ENCODE measurements at regions not wholly inside any gene's neighbourhood (a gene's known extent, or its start where the extent isn't known, plus 50 kb on each side); places are given as distances from the start of the nearest gene placed in this dataset.
"Not testable (repeated sequence)": the region's sequence is repeated elsewhere in the genome, so short reads cannot be mapped to it uniquely, and the experiment has no call there.

DNA sequence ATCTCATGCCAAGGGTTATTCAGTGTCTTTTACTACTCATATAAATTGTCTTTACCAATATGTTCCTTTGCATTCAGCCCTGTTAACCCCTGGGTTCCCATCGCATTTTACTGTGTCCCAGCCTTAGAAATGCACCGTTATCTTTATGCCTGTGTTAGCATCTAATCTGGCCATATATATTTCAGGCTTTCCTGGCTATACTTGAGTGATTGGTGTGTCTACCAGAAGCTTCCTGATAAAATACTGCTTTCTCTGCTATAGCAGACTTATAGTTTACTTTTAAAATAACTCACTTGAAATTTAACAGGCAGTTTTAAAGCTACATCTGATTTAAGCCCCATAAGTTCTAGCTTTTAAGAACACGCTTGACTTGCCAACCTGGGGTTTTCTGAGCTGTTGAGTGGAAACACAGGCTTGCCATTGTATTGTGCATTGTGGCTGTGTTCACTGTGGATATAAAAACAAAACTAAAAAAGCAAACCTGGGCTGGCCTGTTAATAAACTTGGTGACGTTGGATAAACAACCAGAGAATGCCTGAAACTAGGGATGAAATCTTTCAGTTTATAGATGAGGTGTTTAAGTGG lies 185.3 kb upstream of the TAPT1 start:
- 47 to 55% methylated on average over 4 of the region's 4 CpGs for WGBS, 2 donors
- peak; percentile 51 to 62 for DNase-seq
- H3K27me3 ChIP-seq: no peaks in the 10 kb centered on the region

DNA sequence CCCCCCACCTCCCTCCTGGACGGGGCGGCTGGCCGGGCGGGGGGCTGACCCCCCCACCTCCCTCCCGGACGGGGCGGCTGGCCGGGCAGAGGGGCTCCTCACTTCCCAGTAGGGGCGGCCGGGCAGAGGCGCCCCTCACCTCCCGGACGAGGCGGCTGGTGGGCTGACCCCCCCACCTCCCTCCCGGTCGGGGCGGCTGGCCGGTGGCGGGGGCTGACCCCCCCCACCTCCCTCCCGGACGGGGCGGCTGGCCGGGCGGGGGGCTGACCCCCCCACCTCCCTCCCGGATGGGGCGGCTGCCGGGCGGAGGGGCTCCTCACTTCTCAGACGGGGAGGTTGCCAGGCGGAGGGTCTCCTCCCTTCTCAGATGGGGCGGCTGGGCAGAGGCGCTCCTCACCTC lies 166.9 kb upstream of the TAPT1 start:
- no CpG with 5 or more reads among the region's 32 CpGs for WGBS, 2 donors

More for the DNA sequence above, 185.3 kb upstream of the TAPT1 start:
- H3K36me3 ChIP-seq: no peaks in the 10 kb centered on the region
- H3K9me3 ChIP-seq: no peaks in the 10 kb centered on the region
- H3K27ac ChIP-seq: peak overlapping the region in 2 of 3 donors; percentile 32 to 71
- intact Hi-C loops (cut with DNase I): no loop called here
- no peak overlapping the region for H3K4me3 ChIP-seq (replicated peaks in 1 of 3)
- TF ChIP-seq, protein P1, sequence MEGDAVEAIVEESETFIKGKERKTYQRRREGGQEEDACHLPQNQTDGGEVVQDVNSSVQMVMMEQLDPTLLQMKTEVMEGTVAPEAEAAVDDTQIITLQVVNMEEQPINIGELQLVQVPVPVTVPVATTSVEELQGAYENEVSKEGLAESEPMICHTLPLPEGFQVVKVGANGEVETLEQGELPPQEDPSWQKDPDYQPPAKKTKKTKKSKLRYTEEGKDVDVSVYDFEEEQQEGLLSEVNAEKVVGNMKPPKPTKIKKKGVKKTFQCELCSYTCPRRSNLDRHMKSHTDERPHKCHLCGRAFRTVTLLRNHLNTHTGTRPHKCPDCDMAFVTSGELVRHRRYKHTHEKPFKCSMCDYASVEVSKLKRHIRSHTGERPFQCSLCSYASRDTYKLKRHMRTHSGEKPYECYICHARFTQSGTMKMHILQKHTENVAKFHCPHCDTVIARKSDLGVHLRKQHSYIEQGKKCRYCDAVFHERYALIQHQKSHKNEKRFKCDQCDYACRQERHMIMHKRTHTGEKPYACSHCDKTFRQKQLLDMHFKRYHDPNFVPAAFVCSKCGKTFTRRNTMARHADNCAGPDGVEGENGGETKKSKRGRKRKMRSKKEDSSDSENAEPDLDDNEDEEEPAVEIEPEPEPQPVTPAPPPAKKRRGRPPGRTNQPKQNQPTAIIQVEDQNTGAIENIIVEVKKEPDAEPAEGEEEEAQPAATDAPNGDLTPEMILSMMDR (IDR thresholded peaks at IDR 0.05): no peak
- no peak for TF ChIP-seq POLR2A (IDR thresholded peaks at IDR 0.05)
- H3K4me1 ChIP-seq: peaks cover 3 to 9% of the 10 kb centered on the region in 2 donors

DNA sequence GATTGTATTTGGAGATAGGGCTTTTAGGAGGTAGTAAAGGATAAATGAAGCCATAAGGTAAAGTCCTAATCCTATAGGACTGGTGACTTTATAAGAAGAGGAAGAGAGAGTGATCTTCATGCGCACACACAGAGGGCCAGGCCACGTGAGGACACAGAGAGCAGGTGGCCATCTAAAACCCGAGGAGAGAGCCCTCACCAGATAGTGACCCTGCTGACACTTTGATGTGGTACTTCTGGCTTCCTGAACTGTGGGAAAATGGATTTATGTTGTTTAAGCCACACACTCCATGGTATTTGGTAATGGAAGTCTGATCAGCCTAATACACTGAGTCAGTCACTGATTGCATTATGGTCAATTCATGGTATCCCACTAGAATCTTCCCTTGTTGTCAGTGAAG lies 164.9 kb upstream of the TAPT1 start:
- TF ChIP-seq, protein P1 (IDR thresholded peaks at IDR 0.05): no peak
- TF ChIP-seq POLR2A (IDR thresholded peaks at IDR 0.05): no peak
- intact Hi-C loops (cut with DNase I): no loop called here
- Histone ChIP-seq H3K27me3 (no peaks in the 10 kb centered on the region), H3K27ac (no peak overlapping the region), H3K4me1 (no peaks in the 10 kb centered on the region), H3K36me3 (no peaks in the 10 kb centered on the region), H3K9me3 (no peaks in the 10 kb centered on the region), H3K4me3 (replicated peaks in 1 of 3) (no peak overlapping the region)
- no peak for DNase-seq
- 80% methylated on average over 3 of the region's 3 CpGs for WGBS, 2 donors

More for the DNA sequence above, 166.9 kb upstream of the TAPT1 start:
- H3K36me3 ChIP-seq; intact Hi-C loops (cut with DNase I); H3K9me3 ChIP-seq; H3K27me3 ChIP-seq; H3K4me1 ChIP-seq; H3K27ac ChIP-seq; DNase-seq; H3K4me3 ChIP-seq (replicated peaks in 1 of 3): not testable (repeated sequence)

DNA sequence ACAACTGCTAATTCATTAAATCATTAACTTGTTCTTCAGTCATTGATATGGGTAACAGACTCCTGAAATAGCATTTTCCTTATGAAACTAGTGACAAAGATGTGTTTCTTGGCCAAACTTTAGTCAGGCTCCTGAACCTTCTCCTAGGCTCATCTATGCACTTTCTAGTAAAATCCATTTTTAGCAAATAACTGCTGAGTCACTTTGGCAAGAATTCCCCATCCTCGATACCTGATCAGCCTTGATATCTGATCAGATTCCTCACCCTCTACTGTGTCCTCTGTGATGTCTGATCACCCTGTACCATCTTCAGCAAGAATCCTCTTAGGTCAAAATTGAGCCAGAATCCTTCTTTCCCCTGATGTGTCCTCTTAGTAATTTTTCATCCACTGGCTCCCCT lies 161.2 kb upstream of the TAPT1 start:
- Histone ChIP-seq H3K4me3 (replicated peaks in 1 of 3) (no peak overlapping the region), H3K27ac (no peak overlapping the region), H3K27me3 (no peaks in the 10 kb centered on the region), H3K4me1 (no peaks in the 10 kb centered on the region), H3K36me3 (no peaks in the 10 kb centered on the region), H3K9me3 (no peaks in the 10 kb centered on the region)
- intact Hi-C loops (cut with DNase I): no loop called here
- TF ChIP-seq, protein P1 (IDR thresholded peaks at IDR 0.05): no peak
- no peak for TF ChIP-seq POLR2A (IDR thresholded peaks at IDR 0.05)
- 92 to 94% methylated on average over 1 of the region's 1 CpG for WGBS, 2 donors
- no peak for DNase-seq

DNA sequence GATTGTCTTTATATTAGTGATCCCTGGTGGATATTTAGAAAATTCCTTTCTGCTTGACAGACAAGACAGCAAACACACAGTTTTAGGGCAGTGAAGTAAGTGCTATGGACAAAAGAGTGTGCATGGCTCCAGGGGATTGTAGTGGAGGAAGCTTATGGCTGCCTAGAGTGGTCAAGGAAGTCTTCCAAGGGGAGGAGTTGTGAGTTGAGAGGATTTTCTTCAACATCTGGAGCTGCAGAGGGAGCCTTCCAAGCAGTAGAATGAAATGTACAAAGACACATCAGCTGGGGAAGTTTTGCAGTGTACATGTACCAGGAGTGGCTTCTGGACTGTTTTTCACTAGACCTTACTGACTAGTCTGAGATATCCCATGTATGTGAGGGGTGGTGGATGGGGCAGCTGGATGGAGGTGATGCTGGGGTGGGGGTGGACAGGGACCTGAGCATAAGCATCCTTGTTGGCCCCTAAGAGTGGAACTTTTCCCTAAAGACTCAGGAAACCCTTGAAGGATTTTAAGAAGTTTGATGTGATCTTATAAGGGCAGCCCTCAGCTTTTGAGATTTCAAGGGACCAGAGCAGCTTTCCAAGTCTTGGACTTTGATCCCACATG lies 160.5 kb upstream of the TAPT1 start:
- TF ChIP-seq, protein P1 (IDR thresholded peaks at IDR 0.05): no peak
- no peak for TF ChIP-seq POLR2A (IDR thresholded peaks at IDR 0.05)
- H3K36me3 ChIP-seq: no peaks in the 10 kb centered on the region
- intact Hi-C loops (cut with DNase I): no loop called here
- no peaks in the 10 kb centered on the region for H3K9me3 ChIP-seq
- H3K4me1 ChIP-seq: no peaks in the 10 kb centered on the region
- no peaks in the 10 kb centered on the region for H3K27me3 ChIP-seq
- no peak overlapping the region for H3K27ac ChIP-seq
- DNase-seq: no peak
- no peak overlapping the region for H3K4me3 ChIP-seq (replicated peaks in 1 of 3)

Measured in thyroid gland (tissue), 4 donors.